ENCODE measurements at regions not wholly inside any gene's neighbourhood (a gene's known extent, or its start where the extent isn't known, plus 50 kb on each side); places are given as distances from the start of the nearest gene placed in this dataset.

DNA sequence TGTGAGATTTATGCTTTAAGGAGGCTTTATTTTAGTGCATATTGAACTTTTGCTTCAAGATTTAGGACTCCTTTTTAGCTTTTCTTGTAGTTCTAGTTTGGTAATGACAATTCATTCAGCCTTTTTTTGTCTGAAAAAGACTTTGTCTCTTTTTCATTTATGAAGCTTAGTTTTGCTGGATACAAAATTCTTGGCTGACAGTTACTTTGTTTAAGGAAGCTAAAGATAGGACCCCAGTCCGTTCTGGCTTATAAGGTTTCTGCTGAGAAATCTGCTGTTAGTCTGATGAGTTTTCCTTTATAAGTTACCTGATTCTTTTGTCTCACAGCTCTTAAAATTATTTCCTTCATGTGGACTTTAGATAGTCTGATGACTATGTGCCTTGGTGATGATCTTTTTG is 142.8 kb upstream of the B3GAT2 start:
- no peak for TF ChIP-seq POLR2A (IDR thresholded peaks at IDR 0.05)
- TF ChIP-seq, protein P1, sequence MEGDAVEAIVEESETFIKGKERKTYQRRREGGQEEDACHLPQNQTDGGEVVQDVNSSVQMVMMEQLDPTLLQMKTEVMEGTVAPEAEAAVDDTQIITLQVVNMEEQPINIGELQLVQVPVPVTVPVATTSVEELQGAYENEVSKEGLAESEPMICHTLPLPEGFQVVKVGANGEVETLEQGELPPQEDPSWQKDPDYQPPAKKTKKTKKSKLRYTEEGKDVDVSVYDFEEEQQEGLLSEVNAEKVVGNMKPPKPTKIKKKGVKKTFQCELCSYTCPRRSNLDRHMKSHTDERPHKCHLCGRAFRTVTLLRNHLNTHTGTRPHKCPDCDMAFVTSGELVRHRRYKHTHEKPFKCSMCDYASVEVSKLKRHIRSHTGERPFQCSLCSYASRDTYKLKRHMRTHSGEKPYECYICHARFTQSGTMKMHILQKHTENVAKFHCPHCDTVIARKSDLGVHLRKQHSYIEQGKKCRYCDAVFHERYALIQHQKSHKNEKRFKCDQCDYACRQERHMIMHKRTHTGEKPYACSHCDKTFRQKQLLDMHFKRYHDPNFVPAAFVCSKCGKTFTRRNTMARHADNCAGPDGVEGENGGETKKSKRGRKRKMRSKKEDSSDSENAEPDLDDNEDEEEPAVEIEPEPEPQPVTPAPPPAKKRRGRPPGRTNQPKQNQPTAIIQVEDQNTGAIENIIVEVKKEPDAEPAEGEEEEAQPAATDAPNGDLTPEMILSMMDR (IDR thresholded peaks at IDR 0.05 in 4 of 5, conservative IDR thresholded peaks at IDR 0.05 in 1 of 5), result no peak
